GM12892 (cell line): ENCODE measurements at regions not wholly inside any gene's neighbourhood (a gene's known extent, or its start where the extent isn't known, plus 50 kb on each side); places are given as distances from the start of the nearest gene placed in this dataset.
"Not testable (repeated sequence)": the region's sequence is repeated elsewhere in the genome, so short reads cannot be mapped to it uniquely, and the experiment has no call there.

Experiments used
- DNase-seq: peaks from one replicate; pipeline ENCODE4 v3.0.0; 2011; ENCODE audit not compliant: insufficient read length
- FAIRE-seq: peaks from 2 replicates; lab custom pipeline; 2011; peaks lifted over from hg19 to GRCh38; lab: Jason Lieb, UNC
- POLR2A ChIP-seq: IDR thresholded peaks from 2 replicates; pipeline ENCODE4 v1.6.1; 2011; ENCODE audit warnings: low read depth, low read length, control low read depth
- POLR2AphosphoS5 ChIP-seq: IDR thresholded peaks from 2 replicates; pipeline ENCODE4 v1.6.1; 2011; ENCODE audit warnings: low read depth, low read length, control low read depth
- TAF1 ChIP-seq: IDR thresholded peaks from 2 replicates; pipeline ENCODE4 v1.6.1; 2011; ENCODE audit warnings: low read depth, mild to moderate bottlenecking, control low read depth, low read length, borderline replicate concordance

- DNase-seq: no peak
- no peak for FAIRE-seq
- TF ChIP-seq POLR2A (no peak), TAF1 (no peak), POLR2AphosphoS5 (no peak)
Observed at GRCh38 chr10:100623521-100624230, 87.9 kb downstream of the HIF1AN start.

- no peak for TF ChIP-seq POLR2AphosphoS5
- TF ChIP-seq POLR2A: no peak
- no peak for TF ChIP-seq TAF1
- DNase-seq: no peak
- no peak for FAIRE-seq
Observed at GRCh38 chr10:100624298-100624697, 88.6 kb downstream of the HIF1AN start.

GRCh38 chr10:100625816-100626215 is 90.1 kb downstream of the HIF1AN start:
- FAIRE-seq (no peak), DNase-seq (no peak)
- TF ChIP-seq TAF1 (no peak), POLR2A (no peak), POLR2AphosphoS5 (no peak)

- FAIRE-seq: no peak
- DNase-seq: no peak
- TF ChIP-seq TAF1: no peak
- no peak for TF ChIP-seq POLR2A
- TF ChIP-seq POLR2AphosphoS5: no peak
Observed at GRCh38 chr10:100628061-100628460, 92.3 kb downstream of the HIF1AN start.

- no peak for DNase-seq
- FAIRE-seq: no peak
Observed at GRCh38 chr10:100631192-100631591, 95.4 kb downstream of the HIF1AN start.

GRCh38 chr10:100632027-100632426 is 96.3 kb downstream of the HIF1AN start:
- FAIRE-seq: no peak
- no peak for DNase-seq
- TF ChIP-seq TAF1: no peak
- no peak for TF ChIP-seq POLR2A
- no peak for TF ChIP-seq POLR2AphosphoS5

More at GRCh38 chr10:100631192-100631591, 95.4 kb downstream of the HIF1AN start:
- no peak for TF ChIP-seq TAF1
- TF ChIP-seq POLR2AphosphoS5: no peak
- TF ChIP-seq POLR2A: no peak

- no peak for FAIRE-seq
- TF ChIP-seq POLR2A (no peak), POLR2AphosphoS5 (no peak), TAF1 (no peak)
- no peak for DNase-seq
Observed at GRCh38 chr10:100634034-100634433, 98.3 kb downstream of the HIF1AN start.

- no peak for DNase-seq
- no peak for FAIRE-seq
- TF ChIP-seq POLR2AphosphoS5 (no peak), TAF1 (no peak)
Observed at GRCh38 chr10:100636848-100637553, 101.3 kb downstream of the HIF1AN start.

GRCh38 chr10:100637785-100638184 is 102.0 kb downstream of the HIF1AN start:
- DNase-seq: no peak
- no peak for TF ChIP-seq POLR2A
- TF ChIP-seq POLR2AphosphoS5: no peak
- no peak for TF ChIP-seq TAF1
- FAIRE-seq: no peak

- not testable (repeated sequence) for DNase-seq, FAIRE-seq
Observed at GRCh38 chr10:100638969-100639368, 103.2 kb downstream of the HIF1AN start.

GRCh38 chr10:100642295-100642994 is 102.9 kb upstream of the PAX2 start:
- TF ChIP-seq POLR2A (no peak), POLR2AphosphoS5 (no peak), TAF1 (no peak)
- FAIRE-seq (no peak), DNase-seq (no peak)

GRCh38 chr10:100645091-100645490 is 100.3 kb upstream of the PAX2 start:
- TF ChIP-seq TAF1: no peak
- no peak for TF ChIP-seq POLR2AphosphoS5
- TF ChIP-seq POLR2A: no peak
- FAIRE-seq (no peak), DNase-seq (no peak)
